Epithelial cell of proximal tubule (primary cell): ENCODE measurements at regions not wholly inside any gene's neighbourhood (a gene's known extent, or its start where the extent isn't known, plus 50 kb on each side); places are given as distances from the start of the nearest gene placed in this dataset.

Experiments
- DNase-seq: peaks from one replicate; pipeline ENCODE4 v3.0.0-alpha.2; 2011; ENCODE audit warnings: low read depth
- H3K4me3 ChIP-seq: 2 replicates; pipeline ENCODE4 v1.5.1; 2011; ENCODE audit warnings: low read depth, mild to moderate bottlenecking, low read length
- CTCF ChIP-seq: conservative IDR thresholded peaks from 2 replicates; pipeline ENCODE4 v1.5.1; 2012; ENCODE audit warnings: low read depth, mild to moderate bottlenecking, low read length

- peak overlapping the region; percentile 64 for H3K4me3 ChIP-seq
- TF ChIP-seq CTCF: no peak
- no peak for DNase-seq
Measured at GRCh38 chr6:165988302-165988756, 179.3 kb downstream of the TBXT start.

GRCh38 chr6:165987483-165988301 is 180.0 kb downstream of the TBXT start:
- DNase-seq: no peak
- peak overlapping the region; percentile 64 for H3K4me3 ChIP-seq
- TF ChIP-seq CTCF: no peak

GRCh38 chr6:165986914-165987482 is 180.7 kb downstream of the TBXT start:
- no peak for TF ChIP-seq CTCF
- H3K4me3 ChIP-seq: peak overlapping the region; percentile 64
- no peak for DNase-seq

- TF ChIP-seq CTCF: no peak
- H3K4me3 ChIP-seq: peak overlapping the region; percentile 64
- no peak for DNase-seq
Measured at GRCh38 chr6:165986311-165986913, 181.2 kb downstream of the TBXT start.

DNA sequence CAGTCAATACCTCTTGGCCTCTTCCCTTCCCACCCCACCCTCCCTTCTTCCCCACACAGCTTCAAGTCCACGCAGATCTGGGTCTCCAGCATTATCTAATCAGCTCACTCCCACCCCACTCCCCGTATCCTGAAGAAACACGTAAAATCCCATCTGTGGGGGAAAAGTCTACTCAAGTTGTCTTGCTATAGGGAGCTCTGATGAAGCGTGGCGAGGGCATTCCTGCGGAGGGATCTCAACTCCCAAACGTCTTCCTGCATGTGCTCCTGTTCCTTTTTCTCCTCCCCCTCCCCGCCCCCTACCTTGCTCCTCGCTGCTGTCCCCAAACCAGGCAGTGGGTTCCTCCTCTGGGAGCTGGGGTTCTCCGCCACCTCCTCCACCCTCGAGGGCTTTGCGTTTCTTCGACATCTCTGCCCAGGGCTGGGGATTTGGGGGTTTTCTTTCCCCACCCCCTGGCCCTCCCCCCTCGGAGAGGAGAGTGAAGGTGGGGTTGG is 181.8 kb downstream of the TBXT start:
- no peak for DNase-seq
- H3K4me3 ChIP-seq: peak overlapping the region; percentile 64
- TF ChIP-seq CTCF: no peak

GRCh38 chr6:165985281-165985805 is 182.3 kb downstream of the TBXT start:
- TF ChIP-seq CTCF: no peak
- DNase-seq: no peak
- H3K4me3 ChIP-seq: peak overlapping the region; percentile 64
